Upper lobe of left lung (tissue), 6 donors: ENCODE measurements at regions not wholly inside any gene's neighbourhood (a gene's known extent, or its start where the extent isn't known, plus 50 kb on each side); places are given as distances from the start of the nearest gene placed in this dataset.
A peak's percentile ranks its signal among the peaks of the same experiment; 100 is the strongest.

ENCODE experiments used
- ATAC-seq, 2 donors: fragments of 200-7000 bp; cut with Tn5 transposase; one replicate each; pipeline ENCODE4 v1.9.1; 2022; ENCODE audit warnings: mild to moderate bottlenecking in 2 of 2, moderate library complexity in 2 of 2; ENCODE audit not compliant: low FRiP score in 2 of 2
- DNase-seq, 2 donors: peaks; one replicate each; pipeline ENCODE4 v3.0.0-alpha.2; 2019 to 2020
- H3K27ac ChIP-seq, 4 donors: fragments of 200-600 bp; sonication (generic); one replicate each; pipeline ENCODE4 v1.5.1; 2016 to 2019
- H3K27me3 ChIP-seq, 4 donors: fragments of 200-600 bp; sonication (generic); one replicate each; pipeline ENCODE4 v1.5.1; 2017 to 2019
- H3K36me3 ChIP-seq, 4 donors: fragments of 200-600 bp; sonication (generic); one replicate each; pipeline ENCODE4 v1.5.1; 2016 to 2019
- H3K4me1 ChIP-seq, 4 donors: fragments of 200-600 bp; sonication (generic); one replicate each; pipeline ENCODE4 v1.5.1; 2018 to 2019
- H3K4me3 ChIP-seq, 4 donors: fragments of 200-600 bp; sonication (generic); one replicate each; pipeline ENCODE4 v1.5.1; 2017 to 2019; ENCODE audit warnings: mild to moderate bottlenecking in 2 of 4, moderate library complexity in 1 of 4
- H3K9me3 ChIP-seq, 4 donors: fragments of 200-600 bp; sonication (generic); one replicate each; pipeline ENCODE4 v1.5.1; 2018 to 2019
- EP300 ChIP-seq, 4 donors: sonication (generic); formaldehyde crosslinking; IDR thresholded peaks; one replicate each; pipeline ENCODE4 v1.5.1; 2017; ENCODE audit warnings: antibody characterized with exemption in 4 of 4, control low read depth in 2 of 4
- POLR2A ChIP-seq, 4 donors: fragments of 450-650 bp; IDR thresholded peaks; one replicate each; pipeline ENCODE4 v1.5.1; 2016 to 2017; ENCODE audit warnings: antibody characterized with exemption in 4 of 4, mild to moderate bottlenecking in 2 of 4
- POLR2AphosphoS5 ChIP-seq, 2 donors: sonication (generic); formaldehyde crosslinking; IDR thresholded peaks; one replicate each; pipeline ENCODE4 v1.5.1; 2017; ENCODE audit warnings: antibody characterized with exemption in 2 of 2
- WGBS, 2 donors: methylation state at CpG; one replicate each; pipeline ENCODE4 v1.1.5; 2017 to 2018; 5-methylcytosine and 5-hydroxymethylcytosine counted together
- TF ChIP-seq, protein P1 (sequence below), 6 experiments: fragments of 450-650 bp in 4 of 6; fragments of 200-600 bp in 2 of 6; sonication (generic) in 2 of 6; IDR thresholded peaks; one replicate each; pipeline ENCODE4 v1.5.1; 2016 to 2019; ENCODE audit warnings: antibody characterized with exemption in 6 of 6
- donor health status: DM: no; HTN: no; CAD: no; lungs with moderate emphysema.
- donor health status: DM: no; HTN: yes; CAD: no; lungs with severe emphysema.

- ATAC-seq (no peak), DNase-seq (no peak)
- TF ChIP-seq POLR2A (IDR thresholded peaks at IDR 0.05): no peak
- no peak for TF ChIP-seq POLR2AphosphoS5 (IDR thresholded peaks at IDR 0.05)
- no peak for TF ChIP-seq EP300 (IDR thresholded peaks at IDR 0.05)
- TF ChIP-seq, protein P1, sequence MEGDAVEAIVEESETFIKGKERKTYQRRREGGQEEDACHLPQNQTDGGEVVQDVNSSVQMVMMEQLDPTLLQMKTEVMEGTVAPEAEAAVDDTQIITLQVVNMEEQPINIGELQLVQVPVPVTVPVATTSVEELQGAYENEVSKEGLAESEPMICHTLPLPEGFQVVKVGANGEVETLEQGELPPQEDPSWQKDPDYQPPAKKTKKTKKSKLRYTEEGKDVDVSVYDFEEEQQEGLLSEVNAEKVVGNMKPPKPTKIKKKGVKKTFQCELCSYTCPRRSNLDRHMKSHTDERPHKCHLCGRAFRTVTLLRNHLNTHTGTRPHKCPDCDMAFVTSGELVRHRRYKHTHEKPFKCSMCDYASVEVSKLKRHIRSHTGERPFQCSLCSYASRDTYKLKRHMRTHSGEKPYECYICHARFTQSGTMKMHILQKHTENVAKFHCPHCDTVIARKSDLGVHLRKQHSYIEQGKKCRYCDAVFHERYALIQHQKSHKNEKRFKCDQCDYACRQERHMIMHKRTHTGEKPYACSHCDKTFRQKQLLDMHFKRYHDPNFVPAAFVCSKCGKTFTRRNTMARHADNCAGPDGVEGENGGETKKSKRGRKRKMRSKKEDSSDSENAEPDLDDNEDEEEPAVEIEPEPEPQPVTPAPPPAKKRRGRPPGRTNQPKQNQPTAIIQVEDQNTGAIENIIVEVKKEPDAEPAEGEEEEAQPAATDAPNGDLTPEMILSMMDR (IDR thresholded peaks at IDR 0.05): no peak
- peaks cover 0 to 2% (median 0%) of the 10 kb centered on the region in 4 donors for H3K27me3 ChIP-seq
- 81 to 85% methylated on average over 11 to 12 of the region's 13 CpGs for WGBS, 2 donors
- no peaks in the 10 kb centered on the region for H3K4me1 ChIP-seq
- H3K27ac ChIP-seq: no peak overlapping the region
- no peaks in the 10 kb centered on the region for H3K36me3 ChIP-seq
- H3K4me3 ChIP-seq: no peak overlapping the region
- no peaks in the 10 kb centered on the region for H3K9me3 ChIP-seq
These were observed 50.3 kb downstream of the RBFOX3 start for GRCh38 chr17:79560527-79560926.

GRCh38 chr17:79559111-79559887, 51.6 kb downstream of the RBFOX3 start:
- 96 to 100% methylated on average over 2 of the region's 2 CpGs for WGBS, 2 donors
- no peaks in the 10 kb centered on the region for H3K9me3 ChIP-seq
- no peak overlapping the region for H3K27ac ChIP-seq
- DNase-seq (no peak), ATAC-seq (no peak)
- no peak for TF ChIP-seq EP300 (IDR thresholded peaks at IDR 0.05)
- TF ChIP-seq POLR2A (IDR thresholded peaks at IDR 0.05): no peak
- TF ChIP-seq, protein P1 (IDR thresholded peaks at IDR 0.05): no peak
- no peak for TF ChIP-seq POLR2AphosphoS5 (IDR thresholded peaks at IDR 0.05)
- H3K4me3 ChIP-seq: no peak overlapping the region
- H3K27me3 ChIP-seq: peaks cover 0 to 2% (median 0%) of the 10 kb centered on the region in 4 donors
- no peaks in the 10 kb centered on the region for H3K4me1 ChIP-seq
- no peaks in the 10 kb centered on the region for H3K36me3 ChIP-seq

DNA sequence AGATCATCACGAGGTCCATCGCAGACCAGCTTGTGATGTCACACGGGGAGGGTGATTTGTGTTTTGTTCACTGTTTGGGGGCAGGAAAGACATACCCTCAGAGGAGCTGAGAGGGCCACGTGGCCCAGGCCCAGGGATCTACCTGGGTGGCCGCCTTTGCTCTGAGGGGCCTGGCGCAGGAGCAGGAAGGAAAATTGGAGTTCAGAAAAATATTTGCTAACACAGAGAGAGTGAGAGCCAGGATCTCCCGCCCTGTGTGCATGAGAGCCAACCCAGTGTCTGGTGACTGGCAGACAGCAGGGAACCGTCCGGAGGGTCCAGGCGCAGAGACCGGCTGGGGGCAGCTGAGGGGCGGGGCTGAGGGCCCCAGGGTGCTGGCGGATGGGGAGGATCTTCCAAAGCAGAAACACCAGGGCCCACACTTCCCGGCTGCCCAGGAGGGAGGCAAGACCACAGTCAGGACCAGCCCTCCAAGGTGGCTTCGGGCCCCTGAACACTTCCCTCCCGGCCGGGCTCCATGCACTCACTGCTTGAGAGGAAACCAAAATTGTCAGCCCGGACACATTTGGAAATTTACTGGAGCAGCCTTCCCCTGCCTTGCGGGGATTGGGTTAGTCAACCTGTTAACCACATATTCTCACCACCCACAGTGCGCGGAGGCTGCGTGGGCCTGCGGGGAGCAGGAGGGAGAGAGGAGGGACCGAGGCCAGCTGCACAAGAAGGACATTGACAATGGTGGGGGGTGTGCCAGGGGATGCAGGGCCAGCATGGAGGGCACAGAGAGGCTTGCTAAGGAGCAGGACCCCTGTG, 52.6 kb downstream of the RBFOX3 start:
- Histone ChIP-seq H3K4me1 (no peaks in the 10 kb centered on the region), H3K27me3 (peaks cover 0 to 2% (median 0%) of the 10 kb centered on the region in 4 donors), H3K4me3 (no peak overlapping the region), H3K9me3 (peaks cover 0 to 2% (median 0%) of the 10 kb centered on the region in 4 donors), H3K36me3 (no peaks in the 10 kb centered on the region), H3K27ac (no peak overlapping the region)
- 49 to 63% methylated on average over 19 to 24 of the region's 24 CpGs for WGBS, 2 donors
- ATAC-seq (no peak), DNase-seq (peak in 1 of 2 donors; percentile 59)
- TF ChIP-seq, protein P1 (IDR thresholded peaks at IDR 0.05): no peak
- TF ChIP-seq EP300 (IDR thresholded peaks at IDR 0.05): no peak
- TF ChIP-seq POLR2A (IDR thresholded peaks at IDR 0.05): no peak

GRCh38 chr17:79557276-79558090, 53.4 kb downstream of the RBFOX3 start:
- TF ChIP-seq EP300 (IDR thresholded peaks at IDR 0.05): no peak
- TF ChIP-seq, protein P1 (IDR thresholded peaks at IDR 0.05): no peak
- TF ChIP-seq POLR2A (IDR thresholded peaks at IDR 0.05): no peak
- no peak for TF ChIP-seq POLR2AphosphoS5 (IDR thresholded peaks at IDR 0.05)
- H3K27me3 ChIP-seq: peaks cover 0 to 2% (median 0%) of the 10 kb centered on the region in 4 donors
- H3K36me3 ChIP-seq: no peaks in the 10 kb centered on the region
- ATAC-seq (no peak), DNase-seq (peak in 1 of 2 donors; percentile 53)
- H3K4me3 ChIP-seq: no peak overlapping the region
- no peaks in the 10 kb centered on the region for H3K4me1 ChIP-seq
- 51 to 52% methylated on average over 22 of the region's 22 CpGs for WGBS, 2 donors
- peaks cover 0 to 7% (median 1%) of the 10 kb centered on the region in 4 donors for H3K9me3 ChIP-seq
- no peak overlapping the region for H3K27ac ChIP-seq
